Activated CD4-positive, alpha-beta memory T cell treated with anti-CD3 and anti-CD28 coated beads for 36 hours (primary cell): ENCODE measurements at regions not wholly inside any gene's neighbourhood (a gene's known extent, or its start where the extent isn't known, plus 50 kb on each side); places are given as distances from the start of the nearest gene placed in this dataset.

Experiments used
- CTCF ChIA-PET: fragments of 350-600 bp; sonication (Branson Sonifier 250); formaldehyde crosslinking; loops from one replicate; lab custom pipeline; 2021; ENCODE audit warnings: antibody characterized with exemption, inconsistent platforms; lab: Charles Lee
- POLR2A ChIA-PET: fragments of 350-600 bp; sonication (Branson Sonifier 250); formaldehyde crosslinking; loops from one replicate; lab custom pipeline; 2021; ENCODE audit warnings: antibody characterized with exemption; lab: Charles Lee
- DNase-seq: peaks from one replicate; pipeline ENCODE4 v3.0.0-alpha.2; 2020
- H3K27ac Mint-ChIP-seq: one replicate; pipeline ENCODE4 v1.8.0; 2021; ENCODE audit warnings: mixed read lengths
- H3K27me3 Mint-ChIP-seq: one replicate; pipeline ENCODE4 v1.8.0; 2021; ENCODE audit warnings: mixed read lengths
- H3K36me3 Mint-ChIP-seq: one replicate; pipeline ENCODE4 v1.8.0; 2021; ENCODE audit warnings: mixed read lengths
- H3K4me1 Mint-ChIP-seq: one replicate; pipeline ENCODE4 v1.8.0; 2021; ENCODE audit warnings: low read depth, mixed read lengths
- H3K4me3 Mint-ChIP-seq: one replicate; pipeline ENCODE4 v1.8.0; 2021; ENCODE audit warnings: mild to moderate bottlenecking, mixed read lengths
- H3K9me3 Mint-ChIP-seq: one replicate; pipeline ENCODE4 v1.8.0; 2021; ENCODE audit warnings: mixed read lengths
- intact Hi-C: fragments of 100-400 bp; cut with micrococcal nuclease; formaldehyde crosslinking; loops from one replicate; pipeline ENCODE4 v1.15.1; 2023

DNA sequence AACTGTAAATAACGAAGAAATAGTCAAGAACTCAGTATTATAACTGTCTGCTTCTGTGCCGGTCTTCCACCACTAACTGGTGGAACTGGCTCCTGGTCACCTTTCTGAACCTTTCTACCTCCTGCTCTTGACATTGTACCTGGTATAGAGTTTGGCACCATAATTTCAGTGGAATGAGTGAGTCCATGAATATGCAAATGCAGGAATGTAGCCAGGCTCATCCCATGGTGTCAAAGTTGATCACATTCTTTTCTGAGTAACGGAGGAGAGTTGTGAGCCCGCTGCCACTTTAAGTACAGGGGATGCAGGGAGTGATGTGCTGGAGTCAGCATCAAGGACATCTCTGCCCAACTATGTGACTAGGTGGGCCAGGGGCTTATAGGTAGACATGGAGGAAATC lies 207.9 kb upstream of the HS3ST1 start:
- POLR2A ChIA-PET, result no interaction called here
- CTCF ChIA-PET, result no interaction called here
- Mint-ChIP-seq H3K27ac (no peak overlapping the region), H3K9me3 (peaks cover 9% of the 10 kb centered on the region), H3K4me1 (no peaks in the 10 kb centered on the region), H3K27me3 (no peaks in the 10 kb centered on the region), H3K4me3 (no peak overlapping the region), H3K36me3 (no peaks in the 10 kb centered on the region)
- no peak for DNase-seq
- intact Hi-C loops, result no loop called here

DNA sequence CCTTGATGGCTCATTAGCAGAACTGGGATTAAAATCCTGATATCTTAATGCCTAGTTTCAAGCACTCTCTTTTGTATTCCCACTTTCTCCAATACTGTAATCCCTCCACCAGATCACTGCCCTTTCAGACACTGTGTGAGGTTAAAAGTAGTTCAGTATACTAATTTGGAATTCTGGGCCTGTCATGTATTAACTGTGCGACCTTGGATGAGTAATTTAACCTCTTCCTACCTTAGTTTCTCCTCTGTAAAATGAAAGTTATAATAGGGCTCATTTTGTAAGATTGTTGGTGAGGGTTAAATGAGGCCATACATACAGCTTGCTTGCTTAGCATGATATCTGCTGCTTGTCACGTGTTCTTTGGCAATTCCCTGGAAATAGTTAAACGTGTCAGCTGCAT lies 207.3 kb upstream of the HS3ST1 start:
- POLR2A ChIA-PET, result no interaction called here
- Mint-ChIP-seq H3K4me3 (no peak overlapping the region), H3K4me1 (no peaks in the 10 kb centered on the region), H3K27ac (no peak overlapping the region), H3K9me3 (peaks cover 9% of the 10 kb centered on the region), H3K27me3 (no peaks in the 10 kb centered on the region), H3K36me3 (no peaks in the 10 kb centered on the region)
- intact Hi-C loops, result no loop called here
- CTCF ChIA-PET, result no interaction called here
- DNase-seq, result no peak

- POLR2A ChIA-PET, result no interaction called here
- DNase-seq, result no peak
- Mint-ChIP-seq H3K36me3 (no peaks in the 10 kb centered on the region), H3K4me1 (no peaks in the 10 kb centered on the region), H3K9me3 (peaks cover 9% of the 10 kb centered on the region), H3K27me3 (no peaks in the 10 kb centered on the region), H3K27ac (no peak overlapping the region), H3K4me3 (no peak overlapping the region)
- CTCF ChIA-PET, result no interaction called here
- intact Hi-C loops, result no loop called here
Observed at GRCh38 chr4:11635342-11635741, 206.6 kb upstream of the HS3ST1 start.

DNA sequence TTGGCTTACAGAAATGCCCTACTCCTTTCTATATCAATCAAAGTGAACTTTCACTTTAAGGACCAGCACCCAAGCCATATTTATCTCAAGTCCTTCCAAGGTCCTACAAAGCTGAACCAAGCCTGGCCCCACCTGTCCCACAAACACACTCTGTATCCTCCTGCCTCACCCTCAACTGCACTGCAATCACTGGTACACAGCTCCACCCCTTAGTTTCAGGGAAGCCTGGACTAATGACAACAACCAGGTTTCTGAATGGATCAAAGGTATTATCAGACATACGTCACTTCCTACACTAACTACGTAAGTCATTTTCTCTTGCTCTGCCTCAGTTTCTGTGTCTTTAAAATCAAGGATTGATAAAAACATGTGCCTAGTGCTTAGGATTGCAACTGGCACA lies 205.6 kb upstream of the HS3ST1 start:
- H3K4me3 Mint-ChIP-seq, result no peak overlapping the region
- intact Hi-C loops, result no loop called here
- H3K36me3 Mint-ChIP-seq, result no peaks in the 10 kb centered on the region
- no peak overlapping the region for H3K27ac Mint-ChIP-seq
- H3K27me3 Mint-ChIP-seq, result no peaks in the 10 kb centered on the region
- no peak for DNase-seq
- H3K9me3 Mint-ChIP-seq, result peaks cover 8% of the 10 kb centered on the region
- CTCF ChIA-PET, result no interaction called here
- POLR2A ChIA-PET, result no interaction called here
- no peaks in the 10 kb centered on the region for H3K4me1 Mint-ChIP-seq

DNA sequence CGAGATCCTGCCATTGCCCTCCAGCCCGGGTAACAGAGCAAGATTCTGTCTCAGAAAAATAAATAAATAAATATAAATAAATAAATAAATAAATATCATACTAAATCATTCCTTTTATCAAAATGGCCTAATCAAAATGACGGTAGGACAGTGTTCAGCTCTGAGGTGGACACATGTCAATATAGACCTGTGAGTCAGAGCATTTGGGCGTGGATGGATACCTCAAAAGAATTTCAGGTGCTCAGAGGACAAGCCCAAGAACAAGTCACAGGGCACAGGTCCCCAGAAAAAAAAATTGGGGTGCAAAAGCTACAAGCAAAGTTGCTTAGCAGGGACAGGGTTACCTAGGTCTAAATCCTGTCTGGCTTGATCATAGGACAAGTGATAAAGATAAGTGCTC lies 204.7 kb upstream of the HS3ST1 start:
- Mint-ChIP-seq H3K4me3 (no peak overlapping the region), H3K9me3 (peaks cover 1% of the 10 kb centered on the region), H3K4me1 (no peaks in the 10 kb centered on the region), H3K27ac (no peak overlapping the region), H3K36me3 (no peaks in the 10 kb centered on the region), H3K27me3 (no peaks in the 10 kb centered on the region)
- DNase-seq, result no peak
- POLR2A ChIA-PET, result interaction anchor here (0.6 kb wide), 1 partner anchor 120 kb away, joined by 3 read pairs; no protein-coding TSS in a partner anchor
- intact Hi-C loops, result no loop called here
- CTCF ChIA-PET, result no interaction called here

DNA sequence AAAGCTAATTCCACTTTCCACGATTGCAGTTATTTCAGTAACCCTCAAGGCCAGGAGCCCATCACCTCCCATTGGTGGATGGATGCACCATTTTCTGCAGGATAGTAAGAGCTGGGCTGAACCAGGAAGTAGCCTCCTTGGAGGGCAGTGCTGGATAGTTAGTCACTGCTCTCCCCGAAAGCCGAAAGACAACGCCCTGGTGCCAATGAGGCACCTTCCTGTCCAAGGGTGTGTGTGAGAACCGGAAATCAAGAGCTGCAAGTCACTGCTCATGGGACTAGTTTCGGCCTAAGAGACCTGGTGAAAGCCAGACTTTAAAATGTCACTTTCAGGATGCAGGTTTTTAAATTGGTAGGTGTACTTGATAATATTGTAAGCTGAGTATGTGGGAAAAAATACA lies 203.8 kb upstream of the HS3ST1 start:
- DNase-seq, result no peak
- Mint-ChIP-seq H3K36me3 (no peaks in the 10 kb centered on the region), H3K27me3 (no peaks in the 10 kb centered on the region), H3K4me1 (no peaks in the 10 kb centered on the region), H3K27ac (no peak overlapping the region), H3K4me3 (no peak overlapping the region), H3K9me3 (no peaks in the 10 kb centered on the region)
- intact Hi-C loops, result no loop called here
- ChIA-PET CTCF (no interaction called here), POLR2A (no interaction called here)

DNA sequence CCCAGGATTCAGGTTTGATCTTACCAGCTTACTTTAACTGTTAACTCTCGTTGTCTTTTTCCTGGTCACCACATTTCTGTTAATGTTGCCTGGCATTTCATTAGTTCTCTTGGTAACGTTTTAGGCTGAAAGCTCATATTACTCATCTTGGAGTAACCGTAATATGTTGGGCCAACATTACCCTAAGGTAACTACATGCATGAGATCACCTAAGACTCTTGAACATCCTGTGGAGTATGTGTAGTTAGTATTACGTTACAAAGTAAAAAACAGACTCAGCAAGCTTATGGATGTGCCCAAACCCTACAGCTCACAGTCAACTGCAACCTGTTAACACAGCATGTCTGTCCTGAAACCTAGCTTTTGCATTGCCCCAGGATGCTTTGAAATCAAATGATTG lies 203.3 kb upstream of the HS3ST1 start:
- intact Hi-C loops, result no loop called here
- Mint-ChIP-seq H3K27me3 (no peaks in the 10 kb centered on the region), H3K9me3 (no peaks in the 10 kb centered on the region), H3K4me1 (no peaks in the 10 kb centered on the region), H3K4me3 (no peak overlapping the region), H3K36me3 (no peaks in the 10 kb centered on the region), H3K27ac (no peak overlapping the region)
- ChIA-PET CTCF (interaction anchor here (0.5 kb wide), 1 partner anchor 281 kb away, joined by 3 read pairs; no protein-coding TSS in a partner anchor), POLR2A (no interaction called here)
- no peak for DNase-seq

DNA sequence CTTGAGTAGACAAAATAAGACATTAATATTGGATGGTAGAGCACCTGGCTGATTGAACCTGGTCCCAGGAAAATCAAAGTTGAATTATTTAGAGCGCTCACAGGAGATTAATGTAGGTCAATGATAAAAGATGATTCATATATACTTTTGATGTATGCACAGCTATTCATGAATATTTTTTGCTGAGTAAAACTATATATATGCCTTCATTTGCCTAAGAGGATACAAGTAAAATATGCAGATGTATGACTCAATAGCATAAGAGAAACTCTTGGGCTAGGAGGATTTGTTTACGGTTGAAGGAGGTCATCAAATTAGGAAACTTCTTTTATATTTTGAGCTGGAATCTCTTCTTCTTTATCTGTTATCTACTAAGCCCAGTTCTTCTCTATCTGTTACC lies 202.7 kb upstream of the HS3ST1 start:
- Mint-ChIP-seq H3K4me3 (no peak overlapping the region), H3K27me3 (no peaks in the 10 kb centered on the region), H3K4me1 (no peaks in the 10 kb centered on the region), H3K36me3 (no peaks in the 10 kb centered on the region), H3K27ac (no peak overlapping the region), H3K9me3 (no peaks in the 10 kb centered on the region)
- ChIA-PET CTCF (interaction anchor here (0.5 kb wide), 1 partner anchor 280 kb away, joined by 3 read pairs; no protein-coding TSS in a partner anchor), POLR2A (no interaction called here)
- intact Hi-C loops, result no loop called here
- DNase-seq, result no peak

DNA sequence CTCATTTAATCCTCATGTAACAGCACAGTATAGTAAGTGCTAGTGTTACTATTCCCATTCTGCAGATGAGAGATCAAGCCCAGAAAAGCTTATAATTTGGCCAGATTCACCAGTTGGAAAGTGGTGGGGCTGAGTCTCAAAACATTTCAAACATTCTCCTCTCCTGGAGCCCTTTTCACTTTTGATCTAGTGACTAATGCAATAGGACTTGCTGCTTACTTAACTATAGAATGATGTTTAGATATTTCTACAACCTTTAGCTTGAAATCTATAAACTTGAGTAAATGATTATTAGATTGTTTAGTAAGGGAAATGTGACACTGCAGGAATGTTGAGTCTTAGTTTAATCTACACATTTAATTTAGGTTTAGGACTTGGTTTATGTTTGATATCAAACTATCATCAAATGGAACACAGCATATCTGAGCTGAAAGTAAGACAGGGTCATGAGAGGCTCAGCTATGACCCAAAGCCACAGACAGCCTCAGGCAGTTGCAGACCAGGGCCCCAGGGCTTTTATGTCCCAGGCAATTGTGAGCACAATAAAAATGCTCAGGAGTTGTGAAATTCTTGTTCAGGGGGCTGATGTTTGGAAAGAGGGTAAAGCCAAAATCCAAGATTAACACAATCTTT lies 199.5 kb upstream of the HS3ST1 start:
- no peak overlapping the region for H3K27ac Mint-ChIP-seq
- ChIA-PET CTCF (no interaction called here), POLR2A (no interaction called here)
- no peaks in the 10 kb centered on the region for H3K4me1 Mint-ChIP-seq
- no peaks in the 10 kb centered on the region for H3K36me3 Mint-ChIP-seq
- no peaks in the 10 kb centered on the region for H3K9me3 Mint-ChIP-seq
- H3K27me3 Mint-ChIP-seq, result no peaks in the 10 kb centered on the region
- H3K4me3 Mint-ChIP-seq, result no peak overlapping the region
- no peak for DNase-seq
- intact Hi-C loops, result no loop called here

GRCh38 chr4:11626066-11626465 lies 197.4 kb upstream of the HS3ST1 start:
- Mint-ChIP-seq H3K27ac (no peak overlapping the region), H3K9me3 (no peaks in the 10 kb centered on the region), H3K27me3 (no peaks in the 10 kb centered on the region), H3K4me3 (no peak overlapping the region), H3K36me3 (no peaks in the 10 kb centered on the region), H3K4me1 (no peaks in the 10 kb centered on the region)
- intact Hi-C loops, result no loop called here
- DNase-seq, result no peak
- POLR2A ChIA-PET, result no interaction called here
- CTCF ChIA-PET, result interaction anchor here (0.7 kb wide), 1 partner anchor 29 kb away, joined by 3 read pairs; no protein-coding TSS in a partner anchor

GRCh38 chr4:11625211-11625610 lies 196.5 kb upstream of the HS3ST1 start:
- Mint-ChIP-seq H3K27me3 (no peaks in the 10 kb centered on the region), H3K27ac (no peak overlapping the region), H3K9me3 (no peaks in the 10 kb centered on the region), H3K4me1 (no peaks in the 10 kb centered on the region), H3K36me3 (no peaks in the 10 kb centered on the region), H3K4me3 (no peak overlapping the region)
- no peak for DNase-seq
- intact Hi-C loops, result no loop called here
- CTCF ChIA-PET, result interaction anchor here (0.6 kb wide), 1 partner anchor 1057 kb away, joined by 3 read pairs; no protein-coding TSS in a partner anchor
- POLR2A ChIA-PET, result no interaction called here

- DNase-seq, result no peak
- Mint-ChIP-seq H3K27ac (no peak overlapping the region), H3K36me3 (no peaks in the 10 kb centered on the region), H3K4me1 (no peaks in the 10 kb centered on the region), H3K27me3 (no peaks in the 10 kb centered on the region), H3K9me3 (no peaks in the 10 kb centered on the region), H3K4me3 (no peak overlapping the region)
- CTCF ChIA-PET, result no interaction called here
- POLR2A ChIA-PET, result no interaction called here
- intact Hi-C loops, result no loop called here
Observed at GRCh38 chr4:11624370-11624769, 195.7 kb upstream of the HS3ST1 start.

DNA sequence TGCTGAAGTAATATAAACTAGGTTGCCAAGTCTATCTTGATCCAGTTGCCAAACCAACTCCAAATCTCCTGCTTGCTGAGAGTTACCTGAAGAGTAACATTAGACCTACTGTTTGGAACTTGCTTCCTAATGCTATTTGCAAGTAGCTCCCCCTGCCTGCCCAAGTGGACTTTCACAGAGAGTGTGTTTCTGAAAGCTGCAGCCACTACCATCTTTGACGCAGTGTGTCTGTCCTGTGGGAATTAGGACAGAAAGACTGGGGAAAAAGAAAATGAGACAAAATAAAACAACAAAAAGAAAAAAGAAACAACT lies 195.0 kb upstream of the HS3ST1 start:
- no peaks in the 10 kb centered on the region for H3K36me3 Mint-ChIP-seq
- POLR2A ChIA-PET, result no interaction called here
- CTCF ChIA-PET, result no interaction called here
- no peaks in the 10 kb centered on the region for H3K27me3 Mint-ChIP-seq
- H3K9me3 Mint-ChIP-seq, result no peaks in the 10 kb centered on the region
- intact Hi-C loops, result no loop called here
- no peak overlapping the region for H3K4me3 Mint-ChIP-seq
- no peak for DNase-seq
- no peaks in the 10 kb centered on the region for H3K4me1 Mint-ChIP-seq
- no peak overlapping the region for H3K27ac Mint-ChIP-seq
